ENCODE measurements at regions not wholly inside any gene's neighbourhood (a gene's known extent, or its start where the extent isn't known, plus 50 kb on each side); places are given as distances from the start of the nearest gene placed in this dataset.

DNA sequence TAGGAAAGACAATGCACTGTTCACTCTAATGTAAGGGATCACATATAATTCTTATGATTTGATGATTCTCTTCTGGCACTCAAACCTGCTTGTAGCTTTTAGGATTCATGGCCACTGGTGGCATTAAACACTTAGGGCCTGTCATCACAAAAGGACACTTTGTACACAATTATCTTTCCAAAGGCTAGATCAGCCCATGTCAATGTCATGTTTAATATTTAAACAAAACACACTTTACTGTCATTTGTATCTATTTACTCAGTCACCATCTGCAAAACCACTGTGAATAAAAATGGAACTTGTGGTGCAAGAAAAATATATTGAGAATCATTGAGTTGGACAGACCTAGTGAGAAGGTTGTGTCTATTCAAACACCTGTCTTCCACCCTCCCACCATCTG lies 83.6 kb upstream of the TTC29 start:
- TF ChIP-seq EP300 (IDR thresholded peaks at IDR 0.05; ENCODE audit: low read depth) (no peak), POLR2AphosphoS5 (IDR thresholded peaks at IDR 0.05) (no peak)
